NCI-H82 treated with DMSO at 0.1 percent for 48 hours (cell line): ENCODE measurements at regions not wholly inside any gene's neighbourhood (a gene's known extent, or its start where the extent isn't known, plus 50 kb on each side); places are given as distances from the start of the nearest gene placed in this dataset.
A peak's percentile ranks its signal among the peaks of the same experiment; 100 is the strongest.
"Not testable (repeated sequence)": the region's sequence is repeated elsewhere in the genome, so short reads cannot be mapped to it uniquely, and the experiment has no call there.

Source experiments
- DNase-seq: peaks from one replicate; lab custom pipeline; 2025; ENCODE audit not compliant: unreplicated experiment; lab: John Stamatoyannopoulos, UW

DNA sequence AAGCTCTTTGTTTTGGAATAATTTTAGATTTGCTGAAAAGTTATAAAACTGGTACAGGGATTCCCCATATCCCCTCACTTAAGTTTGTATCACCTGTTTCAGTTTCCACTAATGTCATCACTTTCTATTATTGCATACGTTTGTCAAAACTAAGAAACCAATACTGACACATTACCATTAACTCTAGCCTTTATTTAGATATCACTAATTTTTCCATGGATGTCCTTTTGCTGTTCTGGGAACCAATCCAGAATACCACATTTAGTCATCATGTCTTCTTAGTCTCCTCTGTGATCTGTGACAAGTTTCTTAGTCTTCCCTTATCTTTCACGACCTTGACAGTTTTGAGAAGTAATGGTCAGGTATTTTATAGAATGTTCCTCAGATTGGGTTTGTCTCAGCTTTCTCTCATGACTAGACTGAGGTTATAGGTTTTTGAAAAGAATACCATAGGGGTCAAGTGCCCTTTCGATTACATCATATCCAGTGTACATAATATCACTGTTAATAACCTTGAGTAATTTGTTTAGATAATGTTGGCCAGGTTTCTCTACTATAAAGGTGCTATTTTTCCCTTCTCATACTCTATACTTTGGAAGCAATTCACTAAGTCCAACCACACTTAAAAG is 51.9 kb upstream of the NMUR2 start:
- DNase-seq, result no peak

DNA sequence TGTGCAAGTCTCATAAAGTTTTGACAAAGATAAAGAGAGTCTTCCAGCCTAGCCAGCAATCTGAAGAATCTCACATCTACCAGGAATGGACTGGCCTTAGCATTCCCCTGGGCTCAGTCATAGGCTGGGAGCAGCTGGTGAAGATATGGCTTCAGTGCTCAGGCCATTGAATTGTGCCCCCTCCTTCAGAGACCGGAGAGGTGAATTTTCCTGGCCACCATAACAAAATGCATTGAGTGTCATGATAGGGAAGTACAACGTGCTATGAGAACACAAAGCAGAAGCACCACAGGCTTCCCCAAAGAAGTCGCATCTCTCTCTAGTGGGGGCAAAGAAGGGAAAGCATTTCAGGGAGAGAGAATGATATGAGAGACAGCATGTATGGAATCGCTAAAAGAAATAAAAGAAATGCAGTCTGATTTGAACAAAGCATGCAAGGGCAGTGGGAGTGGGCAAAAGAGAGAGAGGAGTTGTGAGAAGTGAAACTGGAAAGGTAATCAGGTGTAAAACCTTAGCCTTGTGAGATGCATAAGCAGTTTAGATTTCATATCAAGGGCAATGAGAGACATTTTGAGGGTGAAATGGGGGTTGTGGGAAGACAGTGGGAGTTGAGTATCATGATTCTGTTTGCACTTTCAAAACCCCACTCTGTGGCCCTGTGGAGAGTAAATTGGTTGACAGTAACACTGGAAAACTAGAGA is 57.1 kb upstream of the NMUR2 start:
- DNase-seq, result no peak

DNA sequence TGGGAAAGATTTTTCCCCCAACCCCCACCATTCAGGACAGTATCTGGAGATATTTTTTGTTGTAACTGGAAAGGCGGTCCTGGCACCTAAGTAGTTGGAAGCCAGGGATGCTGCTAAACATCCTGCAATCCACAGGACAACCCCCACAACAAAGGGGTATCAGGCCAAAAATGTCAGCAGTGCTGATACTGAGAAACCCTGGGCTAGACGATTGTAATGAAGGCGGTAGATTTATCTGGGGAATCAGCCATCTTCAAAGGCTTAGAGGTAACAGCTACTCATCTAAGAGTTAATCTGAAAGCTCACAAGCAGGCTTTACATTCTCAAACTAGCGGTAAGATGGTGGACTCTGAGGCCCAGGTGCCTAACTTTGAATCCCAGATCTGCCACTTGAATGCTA is 59.0 kb upstream of the NMUR2 start:
- no peak for DNase-seq

DNA sequence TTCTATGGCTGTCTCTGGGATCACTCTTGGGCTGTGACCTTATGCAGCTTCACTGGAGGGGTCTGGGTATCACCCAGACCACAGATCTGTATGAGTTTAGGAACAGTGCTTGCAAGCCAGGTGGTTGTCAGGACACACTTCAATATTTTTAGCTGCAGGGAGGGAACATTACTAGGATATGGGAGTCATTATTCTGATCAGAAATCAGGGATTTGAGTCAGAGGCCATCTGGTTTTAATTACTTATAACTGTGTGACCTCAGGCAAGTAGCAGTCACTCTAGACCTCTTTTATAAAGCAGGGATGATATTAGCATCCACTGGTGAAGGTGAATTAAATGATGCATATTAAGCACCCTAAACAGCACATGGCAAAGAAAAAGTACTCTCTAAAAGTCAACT is 60.1 kb upstream of the NMUR2 start:
- no peak for DNase-seq

DNA sequence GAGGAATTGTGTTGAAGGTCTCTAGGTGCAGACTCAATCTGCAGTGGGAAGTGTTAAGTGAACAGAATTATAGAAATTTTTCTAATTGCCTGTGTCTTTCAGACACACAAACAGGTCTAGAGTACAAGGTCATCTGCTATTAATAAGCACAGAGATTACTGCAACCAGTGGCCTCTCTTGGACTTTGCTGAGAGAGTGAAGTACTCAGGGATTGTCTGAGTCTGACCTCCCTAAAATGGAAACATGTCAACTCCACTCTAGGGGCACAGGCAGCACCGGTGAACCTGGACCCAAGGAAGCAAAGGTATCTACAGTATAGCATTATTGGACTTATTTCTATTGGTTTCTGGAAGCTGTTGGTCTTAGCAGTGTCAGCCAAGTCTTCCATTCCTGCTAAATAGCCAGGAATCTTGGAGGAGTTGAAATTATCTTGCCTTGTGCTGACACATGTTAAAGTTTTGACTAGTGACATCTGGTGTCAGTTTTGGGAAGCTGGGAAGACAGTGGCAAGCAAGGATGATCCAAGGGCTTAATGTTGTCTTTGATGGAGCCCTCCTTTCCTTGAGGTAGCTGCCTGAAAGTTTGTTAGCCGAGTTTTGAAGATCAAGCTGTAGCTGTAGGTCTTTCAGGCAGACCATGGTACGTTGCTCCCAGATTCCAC is 61.1 kb upstream of the NMUR2 start:
- DNase-seq, result no peak

DNA sequence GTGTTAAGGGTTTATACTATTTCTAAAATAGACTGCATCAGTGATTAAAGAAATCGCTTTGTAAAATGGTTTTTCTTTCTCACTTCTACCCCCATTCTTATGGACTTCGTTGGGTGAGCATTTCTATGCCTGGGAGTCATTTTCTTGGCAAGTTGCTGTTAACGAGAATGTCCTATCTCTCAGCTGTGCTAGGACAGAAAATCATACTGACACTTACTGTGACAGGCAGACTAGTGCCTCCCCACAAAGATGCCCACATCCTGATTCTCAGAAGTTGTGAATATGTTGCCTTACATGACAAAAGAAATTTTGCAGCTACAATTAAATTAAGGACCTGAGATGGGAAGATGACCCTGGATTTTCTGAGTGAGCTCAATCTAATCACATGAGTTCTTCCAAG is 65.1 kb upstream of the NMUR2 start:
- DNase-seq, result no peak

DNA sequence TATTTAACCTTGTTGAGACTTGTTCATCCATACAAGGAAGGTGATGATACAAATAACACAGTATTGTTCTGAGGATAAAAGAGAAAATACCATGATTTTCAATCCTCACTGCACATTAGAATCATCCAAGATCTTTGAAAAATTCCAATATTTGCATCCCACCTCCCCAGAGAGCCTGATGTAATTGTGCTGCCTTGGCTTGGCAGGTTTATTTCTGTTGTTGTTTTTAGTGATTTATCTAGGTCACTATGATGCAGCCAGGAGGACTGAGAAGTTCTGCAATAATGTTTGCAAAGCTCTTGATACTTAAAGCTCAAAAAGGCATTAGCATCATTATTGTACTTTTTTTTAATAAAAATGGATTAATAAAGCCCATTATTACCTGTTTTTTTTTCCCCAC is 67.0 kb upstream of the NMUR2 start:
- DNase-seq, result no peak

DNA sequence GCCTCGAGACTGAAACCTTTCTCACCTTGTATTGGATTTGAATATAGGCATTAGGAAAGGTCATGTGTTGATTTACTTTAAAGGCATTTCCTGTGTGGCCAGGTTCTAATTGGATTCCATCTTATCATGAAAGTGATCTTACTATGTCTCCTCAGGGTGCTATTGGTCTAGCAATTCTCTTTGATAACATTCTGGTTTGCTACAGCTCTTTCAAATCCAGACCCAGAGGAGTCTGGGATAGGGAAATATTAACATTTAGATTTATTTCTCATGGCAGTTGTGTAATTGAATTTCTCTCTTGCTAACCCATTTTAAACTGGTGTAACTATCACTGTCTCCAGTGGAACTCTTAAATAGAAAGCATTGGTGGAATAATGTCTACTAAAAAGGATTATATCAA is 69.9 kb upstream of the NMUR2 start:
- DNase-seq, result no peak

DNA sequence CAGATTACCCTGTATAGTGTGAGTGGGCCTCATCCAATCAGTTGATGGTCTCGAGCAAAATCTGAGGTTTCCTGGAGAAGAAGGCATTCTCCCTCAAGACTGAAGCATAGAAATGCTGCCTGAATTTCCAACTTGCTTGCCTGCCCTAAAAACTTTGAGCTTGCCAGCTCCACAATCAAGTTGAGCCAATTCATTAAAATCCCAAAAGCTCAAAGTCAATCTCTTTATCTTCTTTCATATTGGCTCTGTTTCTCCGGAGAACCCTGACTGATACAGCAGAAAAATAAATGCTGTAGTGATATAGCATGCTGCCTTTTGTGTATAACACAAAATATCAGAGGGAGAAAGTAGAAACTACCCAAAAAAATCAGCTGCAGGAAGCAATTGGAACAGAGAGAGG is 72.5 kb upstream of the NMUR2 start:
- no peak for DNase-seq

DNA sequence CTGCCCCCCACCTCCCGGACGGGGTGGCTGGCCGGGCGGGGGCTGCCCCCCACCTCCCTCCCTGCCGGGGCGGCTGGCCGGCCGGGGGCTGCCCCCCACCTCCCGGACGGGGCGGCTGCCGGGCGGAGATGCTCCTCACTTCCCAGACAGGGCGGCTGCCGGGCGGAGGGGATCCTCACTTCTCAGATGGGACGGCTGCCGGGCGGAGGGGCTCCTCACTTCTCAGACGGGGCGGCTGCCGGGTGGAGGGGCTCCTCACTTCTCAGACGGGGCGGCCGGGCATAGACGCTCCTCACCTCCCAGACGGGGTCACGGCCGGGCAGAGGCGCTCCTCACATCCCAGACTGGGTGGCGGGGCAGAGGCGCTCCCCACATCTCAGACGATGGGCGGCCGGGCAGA is 74.8 kb upstream of the NMUR2 start:
- not testable (repeated sequence) for DNase-seq

DNA sequence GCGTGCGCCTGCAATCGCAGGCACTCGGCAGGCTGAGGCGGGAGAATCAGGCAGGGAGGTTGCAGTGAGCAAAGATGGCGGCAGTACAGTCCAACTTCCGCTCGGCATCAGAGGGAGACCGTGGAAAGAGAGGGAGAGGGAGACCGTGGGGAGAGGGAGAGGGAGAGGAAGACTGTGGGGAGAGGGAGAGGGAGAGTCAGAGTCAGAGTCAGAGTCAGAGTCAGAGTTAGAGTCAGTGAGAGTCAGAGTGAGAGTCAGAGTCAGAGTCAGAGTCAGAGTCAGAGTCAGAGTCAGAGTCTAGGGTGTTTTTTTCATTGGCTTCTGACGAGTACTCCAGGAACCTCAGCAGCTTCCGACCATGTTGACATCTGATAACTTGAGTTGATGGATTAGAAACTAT is 75.6 kb upstream of the NMUR2 start:
- DNase-seq, result not testable (repeated sequence)

DNA sequence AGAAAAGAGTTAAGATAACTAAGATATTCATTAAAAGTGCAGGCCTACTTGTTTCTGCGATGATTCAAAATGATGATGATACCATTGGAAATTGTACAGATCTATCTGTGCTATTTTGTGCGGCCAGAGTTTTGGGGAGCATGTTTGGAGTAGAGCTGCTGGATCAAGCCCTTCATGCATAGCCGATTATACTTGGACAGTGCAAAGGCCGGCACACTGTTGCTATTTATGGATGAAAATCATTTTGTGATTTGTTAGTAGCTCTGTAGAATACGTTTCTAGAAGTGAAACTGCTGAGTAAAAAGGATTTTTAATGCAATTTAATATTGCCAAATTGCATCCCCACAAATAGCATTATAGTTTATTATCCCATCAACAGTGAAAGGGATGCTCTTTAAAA is 82.1 kb upstream of the NMUR2 start:
- no peak for DNase-seq

DNA sequence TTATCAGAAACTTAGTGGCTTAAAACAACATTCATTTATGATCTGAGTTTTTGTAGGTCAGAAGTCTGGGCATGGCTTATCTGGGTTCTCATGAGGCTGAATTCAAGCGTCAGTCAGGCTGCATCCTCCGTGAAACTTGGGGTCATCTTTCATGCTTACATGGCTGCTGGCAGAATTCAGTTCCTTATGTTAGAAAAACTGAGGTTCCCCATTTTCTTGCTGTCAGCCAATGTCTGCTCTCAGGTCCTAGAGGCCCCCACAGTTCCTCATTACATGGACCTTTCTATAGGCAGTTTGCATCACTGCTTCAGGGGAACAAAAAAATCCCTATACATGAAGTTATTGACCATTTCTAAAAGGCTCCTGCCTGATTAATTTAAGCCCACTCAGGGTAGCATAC is 83.8 kb upstream of the NMUR2 start:
- no peak for DNase-seq

DNA sequence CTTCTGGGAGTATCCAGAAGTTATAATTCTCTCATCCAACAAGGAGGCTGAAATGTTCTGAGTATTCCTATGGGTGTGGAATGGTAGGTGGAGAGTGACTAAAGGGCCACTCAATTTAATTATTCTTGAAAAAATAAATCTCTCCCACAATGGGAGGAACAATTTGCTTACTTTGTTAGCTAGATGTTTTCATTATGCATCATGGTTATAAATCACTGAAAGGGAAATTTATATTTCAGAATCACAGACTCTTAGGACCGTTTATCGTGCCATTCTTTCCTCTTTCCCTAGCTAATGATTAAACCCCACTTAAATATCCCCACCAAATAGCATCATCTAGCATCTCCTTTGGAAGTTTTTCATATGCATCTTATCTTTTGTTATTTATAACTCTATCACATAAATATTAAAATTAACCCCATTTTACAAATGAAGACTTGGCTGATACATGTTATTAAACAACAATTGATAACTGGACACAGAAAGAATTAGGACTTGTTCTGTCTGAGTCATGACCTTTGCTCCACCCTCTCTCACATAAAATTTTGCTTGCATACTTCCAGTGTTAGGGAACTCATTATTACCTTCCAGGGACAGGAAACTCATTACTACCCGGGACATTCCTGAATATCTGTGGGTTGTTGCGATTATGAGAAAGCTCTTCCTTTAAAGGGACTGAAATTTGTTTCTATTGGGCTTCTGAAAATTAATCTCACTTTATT is 94.9 kb upstream of the NMUR2 start:
- no peak for DNase-seq

DNA sequence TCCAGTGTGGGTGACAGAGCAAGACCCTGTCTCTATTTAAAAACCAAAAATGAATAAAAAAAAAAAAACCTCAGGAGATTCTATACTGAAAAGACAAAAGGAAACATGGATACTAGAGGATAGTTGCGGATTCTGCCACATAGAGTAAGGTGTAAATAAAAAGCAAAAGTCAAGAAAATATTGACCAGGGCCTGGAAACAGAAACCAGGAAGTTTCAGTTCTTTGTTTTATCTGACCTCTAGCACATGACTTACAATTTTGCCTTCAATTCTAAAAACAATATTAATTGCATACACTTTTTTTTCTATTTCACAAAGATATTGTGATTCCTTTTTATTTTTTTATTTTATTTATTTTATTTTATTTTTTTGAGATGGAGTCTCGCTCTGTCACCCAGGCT is 96.2 kb upstream of the NMUR2 start:
- DNase-seq, result no peak

DNA sequence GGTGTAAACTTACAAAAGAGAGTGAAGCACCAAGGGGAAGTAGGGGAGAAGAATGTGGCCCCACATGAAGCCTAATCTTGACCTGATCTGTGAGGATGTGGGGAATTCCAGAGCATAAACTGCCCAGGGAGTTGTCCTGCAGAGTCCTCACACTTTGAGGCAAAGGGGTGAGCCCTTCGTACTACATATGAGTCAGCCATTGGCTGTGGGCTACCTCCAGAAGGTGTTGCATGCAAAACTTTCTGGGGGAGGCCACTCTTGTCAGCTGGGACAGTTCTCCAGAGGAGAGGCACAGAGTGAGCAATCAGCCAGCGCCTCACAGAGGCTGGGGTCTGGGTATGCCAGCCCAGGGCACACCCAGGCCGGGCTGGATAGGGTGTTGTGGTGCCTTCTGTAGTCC is 98.1 kb upstream of the NMUR2 start:
- DNase-seq, result no peak

DNA sequence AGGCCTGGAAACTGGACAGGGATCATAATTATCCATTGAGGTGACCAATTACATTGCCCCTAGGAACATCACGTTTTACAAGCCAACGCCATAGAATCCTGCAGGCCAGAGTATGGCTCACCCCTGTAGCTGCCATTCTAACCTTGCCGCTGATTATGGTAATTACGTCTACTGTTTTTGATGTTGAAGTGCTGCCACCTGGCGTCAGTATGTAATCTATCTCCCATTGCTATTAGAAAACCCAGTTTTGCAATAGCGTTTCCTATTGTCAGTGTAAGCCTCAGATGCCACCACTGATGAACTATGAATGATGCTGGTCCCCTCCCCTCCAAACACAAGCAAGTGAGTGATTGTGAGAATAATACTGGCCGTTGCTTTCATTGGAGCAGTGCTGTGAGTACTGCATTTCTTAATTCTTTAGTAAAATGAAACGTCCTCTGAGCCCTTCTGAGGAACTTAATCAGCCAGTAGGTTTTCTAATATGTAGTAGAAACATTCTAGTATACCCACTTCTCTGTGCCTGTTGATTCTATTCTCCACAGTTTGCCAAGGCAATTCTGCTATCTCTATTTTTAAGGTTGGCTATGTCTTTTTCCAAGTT is 100.5 kb upstream of the NMUR2 start:
- DNase-seq, result peak; percentile 26

DNA sequence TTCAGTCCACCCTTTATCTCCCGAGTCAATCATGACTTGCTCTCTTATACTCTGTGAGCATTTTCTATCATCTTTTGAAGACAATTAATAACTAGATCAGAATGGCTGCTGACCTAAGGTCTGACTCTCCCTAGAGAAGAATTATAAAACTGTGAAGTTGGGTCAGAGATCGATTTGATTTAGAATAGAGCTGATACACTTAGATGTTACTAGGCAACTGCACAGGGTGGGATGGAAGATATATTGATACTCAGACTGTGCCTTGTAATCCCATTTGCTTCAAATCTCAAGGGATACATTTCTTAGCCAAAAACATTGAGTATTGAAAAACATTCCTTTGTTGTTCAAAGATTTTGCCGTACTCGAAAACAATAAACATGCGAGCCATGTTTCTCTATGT is 106.0 kb upstream of the NMUR2 start:
- no peak for DNase-seq

DNA sequence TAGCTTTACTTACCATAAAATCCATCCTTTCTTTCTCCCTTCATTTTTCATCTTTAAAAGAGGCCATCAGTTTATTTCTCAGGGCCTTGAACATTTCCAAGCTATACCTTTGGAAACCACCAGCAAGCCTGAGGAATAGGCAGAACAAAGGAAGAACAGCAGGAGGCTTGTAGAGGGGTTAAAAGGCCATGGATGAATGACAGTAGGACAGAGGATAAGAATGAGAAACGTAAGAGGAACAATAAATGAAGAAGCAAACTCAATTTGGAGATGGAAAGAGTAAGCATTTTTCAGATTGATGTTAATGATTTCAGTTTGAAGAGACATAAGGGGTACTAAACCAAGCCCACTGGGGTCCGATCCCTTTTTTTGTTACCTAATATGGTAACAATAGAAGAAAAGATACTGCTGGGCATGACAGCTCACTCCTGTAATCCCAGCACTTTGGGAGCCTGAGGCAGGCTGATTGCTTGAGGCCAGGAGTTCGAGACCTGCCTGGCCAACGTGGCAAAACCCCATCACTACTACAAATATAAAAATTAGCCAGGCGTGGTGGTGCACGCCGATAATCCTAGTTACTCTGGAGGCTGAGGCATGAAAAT is 106.6 kb upstream of the NMUR2 start:
- no peak for DNase-seq

DNA sequence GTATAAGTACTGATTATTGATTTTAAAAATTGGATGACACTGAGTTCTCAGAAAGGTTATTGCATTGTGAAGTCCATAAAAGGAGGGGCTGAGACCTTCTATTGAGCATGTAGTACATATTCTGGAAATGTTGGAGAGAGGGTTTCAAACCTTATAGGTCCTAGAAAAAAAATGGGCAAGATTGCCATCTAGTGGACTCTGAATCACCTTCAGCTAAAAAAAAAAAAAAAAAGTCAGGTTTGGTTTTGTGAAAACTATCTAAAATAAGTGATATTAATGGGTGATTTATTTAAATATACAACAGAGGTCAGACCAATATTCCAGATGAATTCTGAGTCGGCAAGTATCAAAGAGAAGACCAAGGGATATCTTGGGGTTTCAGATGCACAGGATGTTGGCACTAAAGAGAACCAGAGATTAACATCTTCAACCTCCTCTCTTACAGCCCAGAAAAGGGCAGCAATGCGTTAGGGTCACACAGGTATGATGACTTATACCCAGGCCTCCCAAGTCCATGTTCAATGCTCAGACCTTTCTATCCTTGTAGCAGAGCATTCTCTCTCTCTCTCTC is 109.8 kb upstream of the NMUR2 start:
- DNase-seq, result no peak

DNA sequence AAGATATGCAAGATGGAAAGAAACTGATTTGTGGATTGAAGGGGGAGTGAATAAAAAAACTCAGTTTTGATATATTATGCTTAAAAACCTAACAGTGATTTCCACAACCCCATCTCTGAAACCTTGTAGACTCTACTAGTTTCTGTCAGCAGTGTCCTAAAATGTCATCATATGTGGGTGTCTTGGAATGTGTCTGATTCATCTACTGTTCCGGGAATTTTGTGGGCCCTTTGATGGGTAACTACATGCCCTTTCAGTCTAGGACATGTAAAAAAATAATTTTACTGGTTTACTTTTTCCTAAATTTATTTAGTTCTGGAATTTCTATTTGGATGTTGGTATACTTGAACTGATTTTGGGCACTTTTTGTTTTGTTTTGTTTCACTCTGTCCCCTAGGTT is 118.9 kb upstream of the NMUR2 start:
- no peak for DNase-seq
